ENCODE measurements at regions not wholly inside any gene's neighbourhood (a gene's known extent, or its start where the extent isn't known, plus 50 kb on each side); places are given as distances from the start of the nearest gene placed in this dataset.

DNA sequence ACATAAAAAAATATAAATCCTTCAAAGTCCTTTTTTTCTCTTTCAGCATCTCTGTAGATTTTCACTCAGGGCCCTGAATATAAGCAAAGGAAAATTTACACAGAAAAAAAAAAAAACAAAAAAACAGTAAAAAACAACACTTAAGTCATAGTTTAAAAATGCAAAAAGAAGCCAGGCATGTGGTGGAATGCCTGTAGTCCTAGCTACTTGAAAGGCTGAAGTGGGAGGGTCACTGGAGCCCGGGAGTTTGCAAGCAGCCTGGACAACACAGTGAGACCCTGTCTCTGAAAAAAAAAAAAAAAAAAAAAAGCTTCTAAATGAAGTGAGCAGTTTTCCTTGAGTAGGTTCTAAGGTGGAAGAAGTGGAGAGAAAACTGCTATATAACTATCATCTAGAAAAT lies 55.0 kb upstream of the BNC2 start:
- no peak for TF ChIP-seq YY1 (IDR thresholded peaks at IDR 0.05; ENCODE audit: low read depth)
- no peak for TF ChIP-seq EP300 (IDR thresholded peaks at IDR 0.05; ENCODE audit: borderline replicate concordance)
- no peak for TF ChIP-seq CEBPB (IDR thresholded peaks at IDR 0.05)
- TF ChIP-seq, protein P1, sequence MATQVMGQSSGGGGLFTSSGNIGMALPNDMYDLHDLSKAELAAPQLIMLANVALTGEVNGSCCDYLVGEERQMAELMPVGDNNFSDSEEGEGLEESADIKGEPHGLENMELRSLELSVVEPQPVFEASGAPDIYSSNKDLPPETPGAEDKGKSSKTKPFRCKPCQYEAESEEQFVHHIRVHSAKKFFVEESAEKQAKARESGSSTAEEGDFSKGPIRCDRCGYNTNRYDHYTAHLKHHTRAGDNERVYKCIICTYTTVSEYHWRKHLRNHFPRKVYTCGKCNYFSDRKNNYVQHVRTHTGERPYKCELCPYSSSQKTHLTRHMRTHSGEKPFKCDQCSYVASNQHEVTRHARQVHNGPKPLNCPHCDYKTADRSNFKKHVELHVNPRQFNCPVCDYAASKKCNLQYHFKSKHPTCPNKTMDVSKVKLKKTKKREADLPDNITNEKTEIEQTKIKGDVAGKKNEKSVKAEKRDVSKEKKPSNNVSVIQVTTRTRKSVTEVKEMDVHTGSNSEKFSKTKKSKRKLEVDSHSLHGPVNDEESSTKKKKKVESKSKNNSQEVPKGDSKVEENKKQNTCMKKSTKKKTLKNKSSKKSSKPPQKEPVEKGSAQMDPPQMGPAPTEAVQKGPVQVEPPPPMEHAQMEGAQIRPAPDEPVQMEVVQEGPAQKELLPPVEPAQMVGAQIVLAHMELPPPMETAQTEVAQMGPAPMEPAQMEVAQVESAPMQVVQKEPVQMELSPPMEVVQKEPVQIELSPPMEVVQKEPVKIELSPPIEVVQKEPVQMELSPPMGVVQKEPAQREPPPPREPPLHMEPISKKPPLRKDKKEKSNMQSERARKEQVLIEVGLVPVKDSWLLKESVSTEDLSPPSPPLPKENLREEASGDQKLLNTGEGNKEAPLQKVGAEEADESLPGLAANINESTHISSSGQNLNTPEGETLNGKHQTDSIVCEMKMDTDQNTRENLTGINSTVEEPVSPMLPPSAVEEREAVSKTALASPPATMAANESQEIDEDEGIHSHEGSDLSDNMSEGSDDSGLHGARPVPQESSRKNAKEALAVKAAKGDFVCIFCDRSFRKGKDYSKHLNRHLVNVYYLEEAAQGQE (IDR thresholded peaks at IDR 0.05; ENCODE audit: low read depth): no peak
- no peak for TF ChIP-seq TAF1 (IDR thresholded peaks at IDR 0.05; ENCODE audit: low read depth)
